T-helper 2 cell treated with Interferon-gamma antibody and Interleukin-4, amounts not matched to agents 5 μg/mL and 100 μg/mL, for 36 hours (primary cell): ENCODE measurements at regions not wholly inside any gene's neighbourhood (a gene's known extent, or its start where the extent isn't known, plus 50 kb on each side); places are given as distances from the start of the nearest gene placed in this dataset.

Experiments
- DNase-seq: peaks from one replicate; pipeline ENCODE4 v3.0.0; 2021; ENCODE audit warnings: low spot score
- H3K27ac Mint-ChIP-seq: one replicate; pipeline ENCODE4 v1.8.0; 2021; ENCODE audit warnings: mild to moderate bottlenecking, mixed read lengths
- H3K27me3 Mint-ChIP-seq: one replicate; pipeline ENCODE4 v1.8.0; 2021; ENCODE audit warnings: low read depth, mixed read lengths
- H3K36me3 Mint-ChIP-seq: one replicate; pipeline ENCODE4 v1.8.0; 2021; ENCODE audit warnings: low read depth, mixed read lengths
- H3K4me1 Mint-ChIP-seq: one replicate; pipeline ENCODE4 v1.8.0; 2021; ENCODE audit warnings: low read depth, mixed read lengths
- H3K4me3 Mint-ChIP-seq: one replicate; pipeline ENCODE4 v1.8.0; 2022; ENCODE audit warnings: mild to moderate bottlenecking, moderate library complexity, mixed read lengths
- H3K9me3 Mint-ChIP-seq: one replicate; pipeline ENCODE4 v1.8.0; 2021; ENCODE audit warnings: mixed read lengths

- no peak for DNase-seq
- no peaks in the 10 kb centered on the region for H3K4me1 Mint-ChIP-seq
- no peak overlapping the region for H3K4me3 Mint-ChIP-seq
- no peak overlapping the region for H3K27ac Mint-ChIP-seq
- H3K36me3 Mint-ChIP-seq = no peaks in the 10 kb centered on the region
- peaks cover 60% of the 10 kb centered on the region for H3K9me3 Mint-ChIP-seq
- H3K27me3 Mint-ChIP-seq = no peaks in the 10 kb centered on the region
These were observed 166.1 kb downstream of the MARCHF11 start for GRCh38 chr5:16013334-16014065.

- peaks cover 51% of the 10 kb centered on the region for H3K9me3 Mint-ChIP-seq
- no peaks in the 10 kb centered on the region for H3K4me1 Mint-ChIP-seq
- no peak for DNase-seq
- H3K36me3 Mint-ChIP-seq = no peaks in the 10 kb centered on the region
- H3K27ac Mint-ChIP-seq = no peak overlapping the region
- H3K27me3 Mint-ChIP-seq = no peaks in the 10 kb centered on the region
- no peak overlapping the region for H3K4me3 Mint-ChIP-seq
These were observed 170.3 kb downstream of the MARCHF11 start for GRCh38 chr5:16009256-16009655.

- Mint-ChIP-seq H3K36me3 (no peaks in the 10 kb centered on the region), H3K4me1 (no peaks in the 10 kb centered on the region), H3K27me3 (no peaks in the 10 kb centered on the region), H3K27ac (no peak overlapping the region), H3K9me3 (peaks cover 54% of the 10 kb centered on the region), H3K4me3 (no peak overlapping the region)
- DNase-seq = no peak
These were observed 171.7 kb downstream of the MARCHF11 start for GRCh38 chr5:16007750-16008415.

GRCh38 chr5:16005225-16005624 is 174.4 kb downstream of the MARCHF11 start:
- DNase-seq = no peak
- H3K4me1 Mint-ChIP-seq = no peaks in the 10 kb centered on the region
- H3K27me3 Mint-ChIP-seq = no peaks in the 10 kb centered on the region
- no peaks in the 10 kb centered on the region for H3K36me3 Mint-ChIP-seq
- H3K27ac Mint-ChIP-seq = no peak overlapping the region
- peaks cover 45% of the 10 kb centered on the region for H3K9me3 Mint-ChIP-seq
- no peak overlapping the region for H3K4me3 Mint-ChIP-seq

GRCh38 chr5:16000056-16000455 is 179.5 kb downstream of the MARCHF11 start:
- no peaks in the 10 kb centered on the region for H3K27me3 Mint-ChIP-seq
- no peak for DNase-seq

GRCh38 chr5:15995341-15996052 is 184.1 kb downstream of the MARCHF11 start:
- no peak for DNase-seq
- H3K27me3 Mint-ChIP-seq = no peaks in the 10 kb centered on the region
- no peak overlapping the region for H3K4me3 Mint-ChIP-seq
- H3K27ac Mint-ChIP-seq = no peak overlapping the region
- H3K36me3 Mint-ChIP-seq = no peaks in the 10 kb centered on the region
- H3K4me1 Mint-ChIP-seq = no peaks in the 10 kb centered on the region
- H3K9me3 Mint-ChIP-seq = peaks cover 25% of the 10 kb centered on the region

More at GRCh38 chr5:16000056-16000455, 179.5 kb downstream of the MARCHF11 start:
- Mint-ChIP-seq H3K27ac (no peak overlapping the region), H3K4me1 (no peaks in the 10 kb centered on the region), H3K4me3 (no peak overlapping the region), H3K36me3 (no peaks in the 10 kb centered on the region), H3K9me3 (peaks cover 21% of the 10 kb centered on the region)

GRCh38 chr5:15993919-15994318 is 185.7 kb downstream of the MARCHF11 start:
- H3K36me3 Mint-ChIP-seq = no peaks in the 10 kb centered on the region
- no peaks in the 10 kb centered on the region for H3K27me3 Mint-ChIP-seq
- H3K9me3 Mint-ChIP-seq = peaks cover 29% of the 10 kb centered on the region
- no peak overlapping the region for H3K4me3 Mint-ChIP-seq
- DNase-seq = no peak
- H3K27ac Mint-ChIP-seq = no peak overlapping the region
- H3K4me1 Mint-ChIP-seq = no peaks in the 10 kb centered on the region

- Mint-ChIP-seq H3K4me1 (no peaks in the 10 kb centered on the region), H3K27me3 (no peaks in the 10 kb centered on the region), H3K9me3 (peaks cover 34% of the 10 kb centered on the region), H3K36me3 (no peaks in the 10 kb centered on the region), H3K4me3 (no peak overlapping the region), H3K27ac (no peak overlapping the region)
- no peak for DNase-seq
These were observed 186.3 kb downstream of the MARCHF11 start for GRCh38 chr5:15993334-15993733.

GRCh38 chr5:15992918-15993317 is 186.7 kb downstream of the MARCHF11 start:
- Mint-ChIP-seq H3K4me1 (no peaks in the 10 kb centered on the region), H3K27me3 (no peaks in the 10 kb centered on the region), H3K27ac (no peak overlapping the region), H3K9me3 (peaks cover 34% of the 10 kb centered on the region), H3K4me3 (no peak overlapping the region), H3K36me3 (no peaks in the 10 kb centered on the region)
- no peak for DNase-seq

GRCh38 chr5:15991586-15991985 is 188.0 kb downstream of the MARCHF11 start:
- H3K36me3 Mint-ChIP-seq = no peaks in the 10 kb centered on the region
- no peak for DNase-seq
- no peaks in the 10 kb centered on the region for H3K27me3 Mint-ChIP-seq
- H3K4me3 Mint-ChIP-seq = no peak overlapping the region
- H3K9me3 Mint-ChIP-seq = peaks cover 36% of the 10 kb centered on the region
- H3K4me1 Mint-ChIP-seq = no peaks in the 10 kb centered on the region
- H3K27ac Mint-ChIP-seq = no peak overlapping the region
